SK-N-MC (cell line): ENCODE measurements at regions not wholly inside any gene's neighbourhood (a gene's known extent, or its start where the extent isn't known, plus 50 kb on each side); places are given as distances from the start of the nearest gene placed in this dataset.

Experiments
- DNase-seq: peaks from one replicate; pipeline ENCODE4 v3.0.0-alpha.2; 2011; ENCODE audit warnings: low read depth, low spot score
- H3K27ac ChIP-seq: fragments of 200-600 bp; sonication (generic); 2 replicates; pipeline ENCODE4 v1.5.1; 2016; ENCODE audit warnings: mixed run types
- H3K36me3 ChIP-seq: fragments of 200-600 bp; sonication (generic); 2 replicates; pipeline ENCODE4 v1.6.1; 2017; ENCODE audit warnings: antibody characterized with exemption, low read length, mixed read lengths; ENCODE audit not compliant: insufficient read depth
- H3K4me3 ChIP-seq: fragments of 200-600 bp; sonication (generic); 2 replicates; pipeline ENCODE4 v1.5.1; 2016
- H3K9ac ChIP-seq: fragments of 200-600 bp; sonication (generic); 2 replicates; pipeline ENCODE4 v1.8.0; 2017; ENCODE audit warnings: mixed run types, mixed read lengths; ENCODE audit not compliant: insufficient read length
- H3K9me3 ChIP-seq: fragments of 200-600 bp; sonication (generic); 2 replicates; pipeline ENCODE4 v1.6.1; 2017; ENCODE audit warnings: low read depth, mild to moderate bottlenecking, antibody characterized with exemption, low read length, moderate library complexity, mixed read lengths
- EZH2 ChIP-seq: fragments of 200-600 bp; sonication (generic); IDR thresholded peaks from one replicate; pipeline ENCODE4 v1.6.1; 2017; ENCODE audit warnings: antibody characterized with exemption
- FOXP2 ChIP-seq: optimal IDR thresholded peaks from 2 replicates; pipeline ENCODE3; 2011; ENCODE audit warnings: mild to moderate bottlenecking, moderate library complexity; ENCODE audit not compliant: insufficient read depth; ENCODE audit errors: extremely low read length, control extremely low read depth
- POLR2AphosphoS5 ChIP-seq: IDR thresholded peaks from 2 replicates; pipeline ENCODE4 v1.6.1; 2012; ENCODE audit warnings: mild to moderate bottlenecking, low read depth, low read length, borderline replicate concordance

DNA sequence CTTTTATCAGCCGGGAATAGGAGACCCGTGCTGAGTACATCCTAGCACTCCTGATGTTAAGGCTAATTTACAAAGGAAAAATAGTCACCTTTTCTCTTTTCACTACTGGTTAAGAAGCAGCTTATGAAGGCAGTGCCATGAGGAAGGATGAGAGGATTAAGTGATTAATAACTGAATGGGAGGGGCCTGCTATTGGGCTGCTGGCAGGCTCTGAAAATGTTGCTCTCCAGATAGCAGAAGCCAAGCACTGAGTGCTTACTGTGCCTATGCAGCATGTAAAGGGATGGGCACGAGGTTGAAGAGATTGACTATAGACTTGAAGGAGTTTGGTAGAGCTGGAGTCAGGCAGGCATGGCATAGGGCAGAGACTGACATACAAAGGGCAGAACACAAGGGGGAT lies 282.4 kb upstream of the THSD7B start:
- no peak for DNase-seq
- no peak overlapping the region for H3K27ac ChIP-seq

DNA sequence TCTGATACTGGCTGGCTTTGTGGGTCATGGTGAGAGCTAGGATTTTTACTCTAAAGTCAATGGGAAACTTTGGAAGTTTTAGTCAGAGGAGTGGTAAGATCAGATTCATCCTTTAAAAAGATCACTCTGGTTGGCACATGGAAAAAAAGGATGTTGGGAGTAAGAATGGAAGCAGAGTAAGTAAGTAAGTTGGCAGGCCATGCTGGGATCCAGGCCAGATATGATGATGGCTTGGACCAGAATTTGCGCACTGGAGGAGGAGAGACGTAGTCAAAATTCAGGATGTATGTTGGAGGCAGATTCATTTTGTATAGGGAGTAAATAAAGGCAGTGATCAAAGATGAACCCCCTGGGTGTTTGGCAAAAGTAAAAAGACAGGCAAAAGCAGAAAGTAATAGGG lies 283.3 kb upstream of the THSD7B start:
- no peaks in the 10 kb centered on the region for H3K36me3 ChIP-seq
- H3K9ac ChIP-seq: no peak overlapping the region
- H3K27ac ChIP-seq: no peak overlapping the region
- no peak for TF ChIP-seq EZH2
- TF ChIP-seq POLR2AphosphoS5: no peak
- no peak for TF ChIP-seq FOXP2
- no peak for DNase-seq
- no peaks in the 10 kb centered on the region for H3K9me3 ChIP-seq
- H3K4me3 ChIP-seq: no peak overlapping the region

More for the DNA sequence above, 282.4 kb upstream of the THSD7B start:
- H3K4me3 ChIP-seq: no peak overlapping the region
- H3K9ac ChIP-seq: no peak overlapping the region
- no peaks in the 10 kb centered on the region for H3K9me3 ChIP-seq
- no peak for TF ChIP-seq POLR2AphosphoS5
- no peak for TF ChIP-seq EZH2
- TF ChIP-seq FOXP2: no peak
- H3K36me3 ChIP-seq: no peaks in the 10 kb centered on the region

DNA sequence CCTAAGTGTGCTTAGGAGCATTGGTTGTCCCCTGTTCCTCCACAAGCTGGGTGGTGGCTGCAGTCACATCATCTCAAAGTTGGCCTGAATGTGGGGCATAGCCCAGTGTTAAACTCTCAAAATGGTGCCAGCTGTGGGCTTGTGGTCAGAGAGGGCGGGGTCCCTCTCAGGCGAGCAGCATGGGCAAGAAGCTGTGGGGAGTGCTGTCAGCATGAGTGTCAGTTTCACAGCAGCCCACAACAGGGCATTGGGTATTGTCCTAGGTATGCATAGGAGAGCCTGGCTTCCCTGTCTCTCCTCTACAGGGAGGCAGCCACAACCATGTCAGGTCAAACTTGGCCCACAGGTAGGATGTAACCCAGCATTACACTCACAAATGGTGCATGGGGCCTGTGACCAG lies 285.6 kb upstream of the THSD7B start:
- H3K4me3 ChIP-seq: no peak overlapping the region
- no peak for DNase-seq
- H3K9me3 ChIP-seq: no peaks in the 10 kb centered on the region
- TF ChIP-seq FOXP2: no peak
- no peak for TF ChIP-seq EZH2
- no peak for TF ChIP-seq POLR2AphosphoS5
- no peak overlapping the region for H3K27ac ChIP-seq
- no peak overlapping the region for H3K9ac ChIP-seq
- no peaks in the 10 kb centered on the region for H3K36me3 ChIP-seq

DNA sequence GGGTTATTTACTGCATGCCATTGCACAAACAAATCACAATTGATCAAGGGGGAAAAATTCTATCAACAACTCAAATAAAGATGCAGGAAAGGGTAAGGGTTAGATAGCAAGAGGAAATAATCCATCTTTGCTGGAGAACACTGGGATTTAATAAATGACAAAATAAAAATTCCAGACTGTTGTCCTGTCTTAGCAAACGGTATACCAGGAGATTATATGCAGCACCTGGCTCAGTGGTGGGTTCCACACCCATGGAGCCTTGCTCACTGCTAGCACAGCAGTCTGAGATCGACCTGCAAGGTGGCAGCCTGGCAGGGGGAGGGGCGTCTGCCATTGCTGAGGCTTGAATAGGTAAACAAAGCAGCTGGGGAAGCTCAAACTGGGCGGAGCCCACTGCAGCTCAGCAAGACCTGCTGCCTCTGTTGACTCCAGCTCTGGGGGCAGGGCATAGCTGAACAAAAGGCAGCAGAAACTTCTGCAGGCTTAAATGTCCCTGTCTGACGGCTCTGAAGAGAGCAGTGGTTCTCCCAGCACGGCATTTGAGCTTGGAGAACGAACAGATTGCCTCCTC lies 296.5 kb upstream of the THSD7B start:
- H3K9me3 ChIP-seq: no peaks in the 10 kb centered on the region
- no peaks in the 10 kb centered on the region for H3K36me3 ChIP-seq
- no peak overlapping the region for H3K9ac ChIP-seq
- no peak for TF ChIP-seq FOXP2
- TF ChIP-seq POLR2AphosphoS5: no peak
- TF ChIP-seq EZH2: no peak
- DNase-seq: no peak
- no peak overlapping the region for H3K4me3 ChIP-seq
- H3K27ac ChIP-seq: no peak overlapping the region

DNA sequence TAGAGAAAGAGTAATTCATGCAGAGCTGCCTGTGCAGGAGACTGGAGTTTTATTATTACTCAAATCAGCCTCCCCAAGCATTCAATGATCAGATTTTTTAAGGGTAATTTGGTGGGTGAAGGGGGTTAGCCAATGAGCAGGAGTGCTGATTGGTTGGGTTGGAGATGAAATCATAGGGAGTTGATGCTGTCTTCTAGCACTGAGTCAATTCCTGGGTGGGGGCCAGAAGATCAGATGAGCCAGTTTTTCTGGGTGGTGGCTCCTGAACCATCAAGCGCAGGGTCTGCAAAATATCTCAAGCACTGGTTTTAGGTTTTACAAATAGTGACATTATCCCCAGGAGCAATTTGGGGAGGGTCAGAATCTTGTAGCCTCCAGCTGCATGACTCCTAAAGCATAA lies 312.8 kb upstream of the THSD7B start:
- Histone ChIP-seq H3K36me3 (no peaks in the 10 kb centered on the region), H3K27ac (no peak overlapping the region), H3K9ac (no peak overlapping the region), H3K4me3 (no peak overlapping the region), H3K9me3 (no peaks in the 10 kb centered on the region)
- no peak for TF ChIP-seq POLR2AphosphoS5
- no peak for TF ChIP-seq EZH2
- TF ChIP-seq FOXP2: no peak
- no peak for DNase-seq

DNA sequence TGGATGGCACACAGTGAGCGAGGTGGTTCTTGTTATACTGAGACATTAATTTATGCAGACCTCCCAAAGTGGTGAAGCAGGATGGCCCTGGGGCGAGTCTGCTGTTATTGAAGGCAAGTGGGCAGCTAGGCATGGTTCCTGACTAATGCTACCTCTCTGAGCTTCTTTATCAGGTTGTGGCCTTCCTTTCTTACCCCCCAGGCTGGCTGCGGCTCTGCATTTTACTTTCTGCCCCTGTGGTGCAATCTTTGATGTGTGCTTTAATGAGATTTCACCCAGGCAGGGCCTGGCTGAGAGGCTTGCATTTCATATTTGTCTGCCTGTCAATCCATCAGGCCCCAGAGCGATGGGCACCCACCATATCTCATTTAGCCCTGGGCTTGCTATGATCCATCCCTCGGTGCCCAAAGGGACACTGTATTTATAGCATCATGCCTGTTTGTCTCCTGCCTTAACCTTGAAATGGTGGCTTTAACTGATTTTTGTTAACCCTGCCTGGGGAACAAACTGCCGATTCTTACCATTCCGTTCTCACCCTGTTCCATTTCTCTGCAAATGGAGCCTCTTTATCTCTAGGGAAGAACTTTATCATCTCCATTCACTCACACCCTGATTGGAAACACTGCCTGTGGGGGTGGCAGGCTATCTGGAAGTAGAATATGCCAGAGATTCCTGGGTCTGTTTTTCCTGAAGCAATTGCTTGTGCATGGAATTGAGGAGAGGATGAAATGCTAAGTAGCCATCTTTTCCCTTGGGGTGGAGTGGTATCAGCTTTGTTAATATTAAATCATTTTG lies 316.2 kb upstream of the THSD7B start:
- no peak for TF ChIP-seq EZH2
- no peak for TF ChIP-seq FOXP2
- no peak for TF ChIP-seq POLR2AphosphoS5

DNA sequence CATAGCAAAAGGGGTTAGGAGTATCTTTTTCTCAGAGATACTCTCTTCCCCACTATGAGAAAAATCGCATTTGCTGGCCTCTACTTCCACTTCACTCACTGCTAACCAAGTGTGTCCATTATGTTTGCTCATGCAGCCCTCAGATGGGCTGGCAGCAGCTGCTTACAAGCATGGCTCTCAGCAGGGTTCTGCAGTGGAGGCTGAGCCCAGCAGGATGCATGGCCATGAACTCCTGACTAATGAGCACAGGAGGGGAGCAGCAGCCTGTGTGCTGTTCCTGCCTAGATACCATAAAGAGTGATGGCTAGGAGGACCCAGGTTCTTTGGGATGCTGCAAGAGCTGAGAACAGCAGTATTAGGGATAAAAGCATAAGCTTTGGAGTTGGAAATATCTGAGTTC lies 316.9 kb upstream of the THSD7B start:
- no peak overlapping the region for H3K4me3 ChIP-seq
- DNase-seq: no peak
- H3K36me3 ChIP-seq: no peaks in the 10 kb centered on the region
- TF ChIP-seq FOXP2 (no peak), EZH2 (no peak), POLR2AphosphoS5 (no peak)
- H3K9me3 ChIP-seq: no peaks in the 10 kb centered on the region
- no peak overlapping the region for H3K27ac ChIP-seq
- no peak overlapping the region for H3K9ac ChIP-seq

More for the DNA sequence above, 316.2 kb upstream of the THSD7B start:
- H3K36me3 ChIP-seq: no peaks in the 10 kb centered on the region
- no peak for DNase-seq
- no peak overlapping the region for H3K4me3 ChIP-seq
- H3K9ac ChIP-seq: no peak overlapping the region
- H3K27ac ChIP-seq: no peak overlapping the region
- H3K9me3 ChIP-seq: no peaks in the 10 kb centered on the region

DNA sequence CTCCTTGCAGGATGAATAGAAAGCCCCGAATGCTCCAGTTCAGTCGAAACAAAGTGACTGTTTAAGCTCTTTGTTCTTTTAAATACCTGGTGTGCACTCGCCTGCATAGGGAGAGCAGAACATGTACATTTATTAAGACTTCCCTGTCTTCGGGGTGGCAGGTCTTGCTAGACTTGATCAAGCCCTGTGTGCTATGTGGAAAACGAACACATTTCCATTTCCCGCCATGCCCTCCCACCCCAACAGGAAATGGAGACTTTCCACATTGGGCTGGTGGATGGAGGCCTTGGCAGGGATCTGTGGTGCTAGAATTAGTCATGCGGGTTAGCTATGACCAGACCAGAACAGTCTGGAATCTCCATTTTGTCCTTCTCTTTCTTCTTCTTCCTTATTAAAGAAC lies 321.0 kb upstream of the THSD7B start:
- DNase-seq: no peak
- no peak overlapping the region for H3K4me3 ChIP-seq
- no peak overlapping the region for H3K27ac ChIP-seq
- TF ChIP-seq POLR2AphosphoS5 (no peak), EZH2 (no peak), FOXP2 (no peak)
- no peak overlapping the region for H3K9ac ChIP-seq
- H3K36me3 ChIP-seq: no peaks in the 10 kb centered on the region
- no peaks in the 10 kb centered on the region for H3K9me3 ChIP-seq

DNA sequence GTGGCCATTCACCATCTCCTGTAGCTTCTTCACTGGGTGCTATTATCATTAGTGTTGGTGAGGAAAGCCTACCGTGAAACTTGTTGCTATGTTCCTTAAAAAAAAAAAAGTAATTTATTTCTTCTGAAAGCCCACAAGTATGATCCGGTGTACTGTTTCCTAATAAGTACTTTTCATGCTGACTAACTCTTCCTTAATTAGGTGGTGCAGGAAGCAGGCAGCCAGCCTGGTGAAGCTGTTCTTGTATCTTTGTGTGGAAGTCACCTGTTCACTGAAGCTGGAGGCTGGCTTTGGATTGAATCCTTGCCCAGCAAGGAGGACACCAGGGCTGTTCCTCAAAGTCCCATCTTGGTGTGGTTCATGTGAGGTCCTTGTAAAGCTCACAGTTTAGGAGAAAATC lies 321.7 kb upstream of the THSD7B start:
- H3K27ac ChIP-seq: no peak overlapping the region
- DNase-seq: no peak

More for the DNA sequence above, 321.7 kb upstream of the THSD7B start:
- Histone ChIP-seq H3K4me3 (no peak overlapping the region), H3K9me3 (no peaks in the 10 kb centered on the region), H3K36me3 (no peaks in the 10 kb centered on the region), H3K9ac (no peak overlapping the region)
- TF ChIP-seq EZH2: no peak
